DND-41 (cell line): ENCODE measurements at regions not wholly inside any gene's neighbourhood (a gene's known extent, or its start where the extent isn't known, plus 50 kb on each side); places are given as distances from the start of the nearest gene placed in this dataset.

Experiments
- ATAC-seq: fragments of 200-7000 bp; cut with Tn5 transposase; 3 replicates; pipeline ENCODE4 v1.9.1; 2021; ENCODE audit warnings: low read depth; ENCODE audit not compliant: insufficient read depth
- DNase-seq: peaks from one replicate; pipeline ENCODE4 v3.0.0-alpha.2; 2020
- H2AFZ ChIP-seq: 2 replicates; pipeline ENCODE4 v1.6.0; 2012; ENCODE audit warnings: low read depth, low read length
- H3K27ac ChIP-seq: 2 replicates; pipeline ENCODE4 v1.5.1; 2012; ENCODE audit warnings: low read length, inconsistent platforms
- H3K27me3 ChIP-seq: fragments of 200-600 bp; sonication (generic); 2 replicates; pipeline ENCODE4 v1.6.0; 2012; ENCODE audit warnings: low read length, mild to moderate bottlenecking, inconsistent platforms; ENCODE audit not compliant: insufficient read depth, poor library complexity
- H3K36me3 ChIP-seq: 2 replicates; pipeline ENCODE4 v1.5.1; 2012; ENCODE audit warnings: low read length, inconsistent platforms; ENCODE audit not compliant: insufficient read depth
- H3K4me1 ChIP-seq: 2 replicates; pipeline ENCODE4 v1.5.1; 2012; ENCODE audit warnings: mild to moderate bottlenecking, low read length; ENCODE audit not compliant: insufficient read depth
- H3K4me2 ChIP-seq: 2 replicates; pipeline ENCODE4 v1.6.0; 2012; ENCODE audit warnings: mild to moderate bottlenecking, moderate library complexity, low read length, inconsistent platforms; ENCODE audit not compliant: insufficient read depth
- H3K4me3 ChIP-seq, 2 experiments: fragments of 200-600 bp in 1 of 2; shearing (Covaris generic) in 1 of 2; 2 replicates each; pipeline ENCODE4 v1.5.1; 2012 to 2016; ENCODE audit warnings: inconsistent platforms in 2 of 2, low read length in 2 of 2, mild to moderate bottlenecking in 2 of 2, low read depth in 1 of 2, moderate library complexity in 1 of 2
- H3K79me2 ChIP-seq: 2 replicates; pipeline ENCODE4 v1.6.0; 2012; ENCODE audit warnings: low read length, inconsistent platforms; ENCODE audit not compliant: insufficient read depth
- H3K9ac ChIP-seq: 2 replicates; pipeline ENCODE4 v1.6.0; 2012; ENCODE audit warnings: low read depth, mild to moderate bottlenecking, inconsistent platforms, low read length, moderate library complexity
- H3K9me3 ChIP-seq: 2 replicates; pipeline ENCODE4 v1.5.1; 2012; ENCODE audit warnings: low read length, moderate library complexity, mild to moderate bottlenecking, inconsistent platforms; ENCODE audit not compliant: insufficient read depth, severe bottlenecking
- H4K20me1 ChIP-seq: 2 replicates; pipeline ENCODE4 v1.6.0; 2012; ENCODE audit warnings: low read length; ENCODE audit not compliant: insufficient read depth
- CTCF ChIP-seq: IDR thresholded peaks from 2 replicates; pipeline ENCODE4 v1.5.1; 2012; ENCODE audit warnings: borderline replicate concordance, low read length, moderate library complexity, mild to moderate bottlenecking; ENCODE audit not compliant: poor library complexity, severe bottlenecking; ENCODE audit errors: extremely low read depth
- EZH2 ChIP-seq: IDR thresholded peaks from 3 replicates; pipeline ENCODE4 v1.6.1; 2012; ENCODE audit warnings: borderline replicate concordance, low read depth, mild to moderate bottlenecking, moderate library complexity, low read length, inconsistent platforms; ENCODE audit not compliant: severe bottlenecking

GRCh38 chr2:192354512-192355244 lies 159.9 kb upstream of the TMEFF2 start:
- H3K4me3 ChIP-seq: no peak overlapping the region
- DNase-seq: no peak
- H3K9me3 ChIP-seq: no peaks in the 10 kb centered on the region
- H3K79me2 ChIP-seq: no peaks in the 10 kb centered on the region
- no peaks in the 10 kb centered on the region for H3K27me3 ChIP-seq
- TF ChIP-seq CTCF: no peak
- TF ChIP-seq EZH2: no peak
- no peak overlapping the region for H2AFZ ChIP-seq
- no peak overlapping the region for H3K9ac ChIP-seq
- no peak overlapping the region for H3K4me2 ChIP-seq
- H4K20me1 ChIP-seq: no peaks in the 10 kb centered on the region
- ATAC-seq: no peak
- no peaks in the 10 kb centered on the region for H3K36me3 ChIP-seq
- no peak overlapping the region for H3K27ac ChIP-seq
- no peaks in the 10 kb centered on the region for H3K4me1 ChIP-seq

GRCh38 chr2:192347542-192347941 lies 152.8 kb upstream of the TMEFF2 start:
- no peak overlapping the region for H3K9ac ChIP-seq
- H3K36me3 ChIP-seq: no peaks in the 10 kb centered on the region
- H3K9me3 ChIP-seq: no peaks in the 10 kb centered on the region
- no peak for DNase-seq
- H3K4me2 ChIP-seq: no peak overlapping the region
- no peaks in the 10 kb centered on the region for H3K27me3 ChIP-seq
- H3K4me3 ChIP-seq: no peak overlapping the region
- no peaks in the 10 kb centered on the region for H4K20me1 ChIP-seq
- no peak for ATAC-seq
- H3K4me1 ChIP-seq: no peaks in the 10 kb centered on the region
- no peak for TF ChIP-seq EZH2
- TF ChIP-seq CTCF: no peak
- H3K27ac ChIP-seq: no peak overlapping the region
- H3K79me2 ChIP-seq: no peaks in the 10 kb centered on the region
- no peak overlapping the region for H2AFZ ChIP-seq

- H3K4me3 ChIP-seq: no peak overlapping the region
- TF ChIP-seq CTCF: no peak
- TF ChIP-seq EZH2: no peak
- no peaks in the 10 kb centered on the region for H3K9me3 ChIP-seq
- H3K79me2 ChIP-seq: no peaks in the 10 kb centered on the region
- H2AFZ ChIP-seq: no peak overlapping the region
- H3K4me2 ChIP-seq: no peak overlapping the region
- no peaks in the 10 kb centered on the region for H3K4me1 ChIP-seq
- no peaks in the 10 kb centered on the region for H3K27me3 ChIP-seq
- DNase-seq (no peak), ATAC-seq (no peak)
- H4K20me1 ChIP-seq: no peaks in the 10 kb centered on the region
- no peak overlapping the region for H3K27ac ChIP-seq
- H3K36me3 ChIP-seq: no peaks in the 10 kb centered on the region
- H3K9ac ChIP-seq: no peak overlapping the region
Observed at GRCh38 chr2:192345287-192345686, 150.6 kb upstream of the TMEFF2 start.
